IMR-90 (cell line): ENCODE measurements at regions not wholly inside any gene's neighbourhood (a gene's known extent, or its start where the extent isn't known, plus 50 kb on each side); places are given as distances from the start of the nearest gene placed in this dataset.

Experiments
- CTCF ChIP-seq: conservative IDR thresholded peaks from 2 replicates; pipeline ENCODE4 v1.5.1; 2012; ENCODE audit warnings: mild to moderate bottlenecking, low read depth, low read length, improper control_type of control experiment
- ELK1 ChIP-seq: fragments of 150-350 bp; IDR thresholded peaks from 2 replicates; pipeline ENCODE4 v1.6.1; 2016; ENCODE audit warnings: low read depth, mild to moderate bottlenecking, low read length, moderate library complexity, borderline replicate concordance
- MAZ ChIP-seq: IDR thresholded peaks from 2 replicates; pipeline ENCODE4 v1.6.1; 2012; ENCODE audit warnings: low read depth, mild to moderate bottlenecking, low read length, improper control_type of control experiment, moderate library complexity, borderline replicate concordance
- POLR2A ChIP-seq: IDR thresholded peaks from 2 replicates; pipeline ENCODE4 v1.6.1; 2012; ENCODE audit warnings: mild to moderate bottlenecking, low read depth, low read length
- RAD21 ChIP-seq: IDR thresholded peaks from 2 replicates; pipeline ENCODE4 v1.6.1; 2012; ENCODE audit warnings: low read length, improper control_type of control experiment
- SMC3 ChIP-seq: fragments of 150-350 bp; IDR thresholded peaks from 2 replicates; pipeline ENCODE4 v1.6.1; 2016; ENCODE audit warnings: low read depth, mild to moderate bottlenecking, antibody characterized with exemption, low read length, moderate library complexity

GRCh38 chr6:141361559-141361958, 771.2 kb upstream of the GJE1 start:
- TF ChIP-seq SMC3 (no peak), CTCF (no peak), POLR2A (no peak), ELK1 (no peak), MAZ (no peak), RAD21 (no peak)
